ENCODE measurements at regions not wholly inside any gene's neighbourhood (a gene's known extent, or its start where the extent isn't known, plus 50 kb on each side); places are given as distances from the start of the nearest gene placed in this dataset.

- TF ChIP-seq POLR2A (IDR thresholded peaks at IDR 0.05; ENCODE audit: low read depth) (no peak), POLR2AphosphoS5 (IDR thresholded peaks at IDR 0.05) (no peak), CTCF (IDR thresholded peaks at IDR 0.05) (no peak), EP300 (IDR thresholded peaks at IDR 0.05) (no peak)
- DNase-seq (ENCODE audit: extremely low spot score) = peak; percentile 70
- H3K27ac ChIP-seq (replicated peaks in 1 of 4) = no peak overlapping the region
- H3K36me3 ChIP-seq = no peaks in the 10 kb centered on the region
- H3K9me3 ChIP-seq = no peaks in the 10 kb centered on the region
- 100% methylated on average over 4 of the region's 4 CpGs for WGBS
- H3K4me3 ChIP-seq = no peak overlapping the region
- H3K4me1 ChIP-seq = no peaks in the 10 kb centered on the region
- intact Hi-C loops (cut with DNase I) = no loop called here
- peaks cover 0 to 6% (median 0%) of the 10 kb centered on the region in 4 donors for H3K27me3 ChIP-seq
Measured at GRCh38 chr20:46840054-46840729, 54.5 kb upstream of the EYA2 start.
